ENCODE measurements at regions not wholly inside any gene's neighbourhood (a gene's known extent, or its start where the extent isn't known, plus 50 kb on each side); places are given as distances from the start of the nearest gene placed in this dataset.
"Not testable (repeated sequence)": the region's sequence is repeated elsewhere in the genome, so short reads cannot be mapped to it uniquely, and the experiment has no call there.

- DNase-seq (no peak), ATAC-seq (no peak)
These were observed 136.1 kb downstream of the DISP1 start for GRCh38 chr1:222950892-222951291.

- ATAC-seq, result no peak
- DNase-seq, result no peak
These were observed 138.7 kb downstream of the DISP1 start for GRCh38 chr1:222953585-222953984.

GRCh38 chr1:222955964-222956363 is 141.1 kb downstream of the DISP1 start:
- no peak for ATAC-seq
- no peak for DNase-seq

- no peak for ATAC-seq
These were observed 141.8 kb downstream of the DISP1 start for GRCh38 chr1:222956601-222957000.

GRCh38 chr1:222967466-222968240 is 152.8 kb downstream of the DISP1 start:
- DNase-seq, result no peak
- ATAC-seq, result no peak

More at GRCh38 chr1:222956601-222957000, 141.8 kb downstream of the DISP1 start:
- no peak for DNase-seq

GRCh38 chr1:222970040-222970439 is 155.2 kb downstream of the DISP1 start:
- no peak for ATAC-seq
- DNase-seq, result no peak

GRCh38 chr1:222970711-222971110 is 155.9 kb downstream of the DISP1 start:
- DNase-seq, result no peak
- ATAC-seq, result no peak

DNA sequence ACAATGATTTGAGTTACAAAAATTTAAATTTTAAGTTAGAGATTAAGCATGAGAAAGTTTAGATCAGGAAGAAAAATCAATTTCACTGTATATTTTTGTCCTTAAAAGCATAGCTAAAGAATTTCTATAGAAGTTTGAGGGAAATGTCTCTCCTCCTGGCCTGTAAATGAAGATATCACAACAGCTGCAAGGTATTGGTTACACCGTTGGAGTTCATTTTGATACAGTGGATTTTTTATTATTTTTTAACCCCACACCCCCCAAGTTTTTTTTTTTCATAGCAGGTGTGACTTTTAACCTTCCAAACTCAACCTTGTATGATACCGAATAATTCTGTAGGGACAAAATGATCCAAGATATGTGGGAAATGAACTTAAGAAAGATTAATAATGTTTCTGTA is 156.3 kb downstream of the DISP1 start:
- DNase-seq (no peak), ATAC-seq (no peak)

DNA sequence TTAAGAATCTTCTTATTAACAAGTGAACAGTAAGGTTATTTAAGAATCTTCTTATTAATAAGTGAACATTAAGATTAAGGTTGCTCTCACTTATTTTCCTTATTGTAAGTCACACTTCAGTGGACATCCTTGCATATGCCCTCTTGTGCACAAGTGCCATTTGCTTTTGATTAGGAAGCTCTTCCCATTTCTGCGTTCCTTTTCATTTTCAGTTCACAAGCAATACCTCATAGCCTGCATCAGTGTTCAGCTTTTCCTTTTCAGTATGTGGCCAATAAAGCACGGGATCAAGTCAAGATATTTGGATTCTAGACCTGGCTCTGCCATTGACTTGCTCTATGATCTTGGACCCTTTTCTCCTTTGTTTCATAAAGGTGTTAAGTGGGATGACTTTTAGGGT is 158.7 kb downstream of the DISP1 start:
- ATAC-seq, result no peak
- DNase-seq, result no peak

DNA sequence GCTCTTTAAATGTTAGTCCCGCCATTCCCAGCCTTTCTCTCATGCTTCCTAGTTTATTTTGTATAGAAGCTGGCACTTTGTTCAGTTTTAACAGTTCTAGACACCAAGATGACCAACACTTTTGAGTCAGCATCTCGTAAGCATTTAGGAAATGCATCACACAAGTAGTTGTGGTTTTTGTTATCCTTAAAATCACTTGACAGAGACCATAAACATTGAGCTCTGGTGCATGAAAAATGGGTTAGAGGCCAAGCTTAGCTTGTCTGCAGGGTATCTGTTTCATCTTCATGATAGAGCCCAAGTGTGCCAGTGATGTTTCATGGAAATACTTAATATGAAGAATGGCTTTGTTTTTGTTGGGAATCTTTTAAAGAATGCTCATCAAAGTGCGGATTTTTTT is 159.7 kb downstream of the DISP1 start:
- DNase-seq (no peak), ATAC-seq (no peak)

GRCh38 chr1:222975472-222976122 is 160.8 kb downstream of the DISP1 start:
- ATAC-seq, result no peak
- DNase-seq, result no peak

- ATAC-seq, result no peak
- DNase-seq, result no peak
These were observed 161.6 kb downstream of the DISP1 start for GRCh38 chr1:222976453-222976852.

DNA sequence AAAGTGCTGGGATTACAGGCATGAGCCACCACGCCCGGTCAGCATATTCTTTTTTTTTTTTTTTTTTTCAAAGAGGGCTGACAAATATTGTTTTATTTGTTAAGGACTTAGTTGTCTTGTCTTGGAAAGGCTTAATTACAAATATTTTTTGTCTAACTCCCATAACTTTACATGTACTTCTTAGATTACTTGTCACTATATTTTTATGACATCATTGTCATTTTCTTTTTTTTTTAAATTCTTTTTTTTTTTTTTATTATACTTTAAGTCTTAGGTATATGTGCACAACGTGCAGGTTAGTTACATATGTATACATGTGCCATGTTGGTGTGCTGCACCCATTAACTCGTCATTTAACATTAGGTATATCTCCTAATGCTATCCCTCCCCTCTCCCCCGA is 162.5 kb downstream of the DISP1 start:
- not testable (repeated sequence) for DNase-seq, ATAC-seq

GRCh38 chr1:222979561-222979960 is 163.5 kb downstream of the TLR5 start:
- no peak for DNase-seq
- no peak for ATAC-seq

DNA sequence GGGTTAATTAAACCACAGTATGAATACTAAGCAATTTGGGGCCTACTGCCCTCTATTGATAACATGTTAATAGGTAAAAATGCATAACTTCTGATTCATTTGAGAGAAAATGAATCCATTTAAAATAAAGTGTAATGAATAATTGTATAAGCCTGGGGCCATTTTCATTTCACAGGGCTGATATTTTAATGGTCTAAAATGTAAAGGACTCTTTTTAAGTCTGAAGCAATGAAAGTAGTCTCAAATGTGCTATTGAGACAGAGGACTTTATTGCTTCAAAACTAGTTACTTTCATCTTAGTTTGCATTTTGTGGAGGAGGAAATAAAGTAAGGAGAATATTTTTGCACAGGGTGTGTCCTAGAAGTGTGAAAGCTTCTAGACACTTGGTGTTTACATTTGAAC is 155.4 kb downstream of the TLR5 start:
- DNase-seq (no peak), ATAC-seq (no peak)

DNA sequence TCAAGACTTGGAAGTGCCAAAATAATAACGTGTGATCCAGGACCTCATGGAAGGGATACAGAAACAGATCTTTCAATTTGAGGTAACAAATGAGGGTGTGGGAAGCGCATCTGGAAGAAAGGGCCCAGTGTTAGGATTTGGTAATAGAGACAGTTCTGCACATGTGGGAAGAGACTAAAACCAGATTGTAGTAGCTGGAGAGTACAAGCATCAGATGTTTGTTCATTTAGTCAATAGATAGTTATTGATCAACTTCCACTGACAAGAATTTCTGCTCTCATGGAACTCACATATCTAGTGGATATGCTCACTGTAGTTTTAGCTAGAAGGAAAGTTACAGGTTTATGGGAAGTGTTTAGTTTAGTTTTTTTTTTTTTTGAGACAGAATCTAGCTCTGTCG is 153.6 kb downstream of the TLR5 start:
- DNase-seq (no peak), ATAC-seq (no peak)

DNA sequence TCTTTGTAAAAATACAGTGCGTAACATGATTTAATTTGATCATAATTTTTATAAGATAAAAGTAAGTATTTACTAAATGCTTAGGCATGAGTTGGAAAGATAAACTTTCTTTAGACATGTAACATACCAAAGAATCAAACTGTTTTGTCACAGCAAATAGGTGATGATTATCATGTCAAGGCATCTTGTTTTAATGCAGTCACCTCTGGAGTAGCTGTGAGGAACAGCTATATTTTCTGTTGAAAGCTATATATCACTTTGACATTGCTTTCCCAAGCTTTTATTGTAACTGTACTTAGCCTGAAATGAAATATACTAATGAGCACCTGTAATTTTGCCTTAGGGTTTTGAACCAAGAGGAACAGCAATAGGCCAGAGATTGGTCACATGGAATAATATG is 151.9 kb downstream of the TLR5 start:
- no peak for ATAC-seq
- no peak for DNase-seq

GRCh38 chr1:222991908-222992307 is 151.1 kb downstream of the TLR5 start:
- no peak for DNase-seq
- no peak for ATAC-seq

DNA sequence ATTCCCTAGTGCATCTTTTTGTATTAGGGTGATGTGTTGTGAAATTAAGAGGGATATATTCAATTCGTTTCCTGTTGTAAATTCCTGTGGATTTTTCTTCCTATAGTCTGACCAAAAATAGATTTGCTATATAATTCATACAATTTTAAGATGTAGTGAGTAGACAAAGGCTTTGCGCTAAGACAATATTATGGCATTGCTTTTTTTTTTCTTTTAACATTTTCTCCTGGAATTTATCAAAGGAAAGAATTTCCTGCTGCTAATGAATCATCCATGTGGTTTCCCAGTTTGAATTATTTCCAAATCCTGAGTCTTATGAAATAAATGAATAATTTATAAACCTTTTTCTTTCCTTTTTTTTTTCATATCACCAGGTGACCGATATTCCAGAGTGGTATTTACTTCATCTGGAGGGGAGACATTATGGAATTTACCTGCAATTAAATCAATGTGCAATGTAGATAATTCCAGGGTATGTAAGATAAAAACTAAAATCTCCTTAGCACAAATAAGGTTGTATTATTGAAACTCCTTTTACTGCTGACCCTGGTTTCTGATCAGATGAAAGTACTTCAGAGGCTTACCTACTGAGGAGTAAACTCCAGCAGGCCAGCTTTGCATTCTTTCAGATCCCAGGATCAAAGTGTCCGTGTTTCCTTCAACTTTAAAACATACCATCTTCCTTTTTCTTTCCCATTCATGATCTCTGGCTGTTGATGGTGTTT is 148.4 kb downstream of the TLR5 start:
- no peak for ATAC-seq
- no peak for DNase-seq

GRCh38 chr1:222995236-222995580 is 147.8 kb downstream of the TLR5 start:
- DNase-seq (no peak), ATAC-seq (no peak)

DNA sequence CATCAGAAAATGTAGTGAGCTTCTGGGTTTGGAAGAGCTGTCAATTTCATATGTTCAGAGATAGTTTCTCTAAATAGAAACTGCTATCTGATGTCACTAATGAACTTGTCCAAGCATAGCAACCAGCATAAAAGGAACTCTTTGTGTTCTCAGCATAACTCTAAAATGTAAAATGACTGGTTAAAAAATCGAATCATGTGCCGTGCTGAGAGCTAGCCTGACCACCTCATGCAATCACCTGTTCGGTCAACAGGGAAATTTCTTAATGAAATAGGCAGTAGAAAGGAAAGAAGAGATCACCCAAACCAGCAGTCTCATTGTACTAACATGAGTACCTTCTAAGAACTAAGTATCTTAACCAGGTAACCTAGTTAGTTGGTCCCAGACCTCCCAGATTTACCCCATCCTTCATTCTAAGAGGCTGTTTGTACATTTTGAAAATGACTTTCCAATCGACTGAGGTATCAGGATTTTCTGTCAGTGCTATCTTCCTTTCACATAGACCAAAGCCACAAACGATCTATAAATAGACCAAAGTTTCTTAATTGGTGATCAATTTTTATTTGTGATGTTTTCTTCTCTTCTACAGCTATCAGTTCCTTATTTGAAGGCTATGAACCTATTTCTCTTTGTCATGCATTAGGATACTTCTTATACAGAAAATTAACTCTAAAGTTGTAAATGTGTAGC is 147.3 kb downstream of the TLR5 start:
- no peak for DNase-seq
- ATAC-seq, result no peak

GRCh38 chr1:222996310-222996975 is 146.6 kb downstream of the TLR5 start:
- no peak for DNase-seq
- ATAC-seq, result no peak
